ENCODE measurements at regions not wholly inside any gene's neighbourhood (a gene's known extent, or its start where the extent isn't known, plus 50 kb on each side); places are given as distances from the start of the nearest gene placed in this dataset.

DNA sequence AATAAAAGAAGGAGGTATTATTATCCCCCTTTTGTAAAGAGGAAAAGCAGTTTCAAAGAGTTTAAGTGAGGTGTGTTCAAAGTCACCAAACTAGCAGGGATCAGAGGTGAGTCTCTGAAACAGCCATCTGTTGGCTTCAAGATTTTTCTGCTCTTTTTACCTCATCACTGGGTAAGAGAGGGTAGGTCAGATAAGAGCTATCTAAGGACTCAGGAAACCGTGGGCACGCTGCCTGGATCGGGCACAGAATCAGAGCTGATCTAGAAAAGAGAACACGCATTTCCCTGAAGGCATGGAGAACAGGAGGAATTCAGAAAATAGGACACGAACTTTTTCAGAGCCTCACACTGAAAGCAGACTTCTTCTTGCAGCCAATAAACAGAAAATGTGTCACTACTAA, 65.8 kb upstream of the LY86 start:
- TF ChIP-seq POLR2A (IDR thresholded peaks at IDR 0.05), result no peak
- TF ChIP-seq, protein P1, sequence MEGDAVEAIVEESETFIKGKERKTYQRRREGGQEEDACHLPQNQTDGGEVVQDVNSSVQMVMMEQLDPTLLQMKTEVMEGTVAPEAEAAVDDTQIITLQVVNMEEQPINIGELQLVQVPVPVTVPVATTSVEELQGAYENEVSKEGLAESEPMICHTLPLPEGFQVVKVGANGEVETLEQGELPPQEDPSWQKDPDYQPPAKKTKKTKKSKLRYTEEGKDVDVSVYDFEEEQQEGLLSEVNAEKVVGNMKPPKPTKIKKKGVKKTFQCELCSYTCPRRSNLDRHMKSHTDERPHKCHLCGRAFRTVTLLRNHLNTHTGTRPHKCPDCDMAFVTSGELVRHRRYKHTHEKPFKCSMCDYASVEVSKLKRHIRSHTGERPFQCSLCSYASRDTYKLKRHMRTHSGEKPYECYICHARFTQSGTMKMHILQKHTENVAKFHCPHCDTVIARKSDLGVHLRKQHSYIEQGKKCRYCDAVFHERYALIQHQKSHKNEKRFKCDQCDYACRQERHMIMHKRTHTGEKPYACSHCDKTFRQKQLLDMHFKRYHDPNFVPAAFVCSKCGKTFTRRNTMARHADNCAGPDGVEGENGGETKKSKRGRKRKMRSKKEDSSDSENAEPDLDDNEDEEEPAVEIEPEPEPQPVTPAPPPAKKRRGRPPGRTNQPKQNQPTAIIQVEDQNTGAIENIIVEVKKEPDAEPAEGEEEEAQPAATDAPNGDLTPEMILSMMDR (IDR thresholded peaks at IDR 0.05), result no peak
